IMR-90 (cell line): ENCODE measurements at regions not wholly inside any gene's neighbourhood (a gene's known extent, or its start where the extent isn't known, plus 50 kb on each side); places are given as distances from the start of the nearest gene placed in this dataset.
"Not testable (repeated sequence)": the region's sequence is repeated elsewhere in the genome, so short reads cannot be mapped to it uniquely, and the experiment has no call there.

Source experiments
- ATAC-seq: fragments of 200-7000 bp; cut with Tn5 transposase; 2 replicates; pipeline ENCODE4 v1.9.1; 2020; ENCODE audit warnings: low read depth, mild to moderate bottlenecking, moderate library complexity
- BruUV-seq: library from RNA; stranded (reverse); fragments of 400-500 nt; replicated peaks from 2 replicates; lab custom pipeline; 2021; lab: Mats Ljungman, UMichigan
- CTCF ChIA-PET: fragments of 300-600 bp; formaldehyde crosslinking; extraction: SDS; loops from one replicate; lab custom pipeline; 2021; ENCODE audit warnings: antibody characterized with exemption; lab: Yijun Ruan, JAX
- POLR2A ChIA-PET: fragments of 300-600 bp; sonication (Branson Sonifier 250); formaldehyde crosslinking; loops from one replicate; lab custom pipeline; 2022; ENCODE audit warnings: antibody characterized with exemption; ENCODE audit not compliant: unreplicated experiment; lab: Charles Lee
- DNase-seq: peaks from one replicate; pipeline ENCODE4 v3.0.0; 2013
- H2AFZ ChIP-seq: replicated peaks from 2 replicates; pipeline ENCODE3; 2013; ENCODE audit warnings: low read length, mild to moderate bottlenecking; ENCODE audit not compliant: poor library complexity
- H2AK5ac ChIP-seq: 2 replicates; pipeline ENCODE4 v1.6.1; 2013; ENCODE audit warnings: low read depth, low read length, inconsistent platforms
- H2AK9ac ChIP-seq: replicated peaks from 2 replicates; pipeline ENCODE3; 2013; ENCODE audit warnings: mild to moderate bottlenecking, low read depth, low read length, moderate library complexity; ENCODE audit not compliant: poor library complexity
- H2BK120ac ChIP-seq: 2 replicates; pipeline ENCODE4 v1.6.1; 2013; ENCODE audit warnings: low read depth, low read length, inconsistent platforms
- H2BK15ac ChIP-seq: 3 replicates; pipeline ENCODE4 v1.6.1; 2013; ENCODE audit warnings: low read depth, low read length, inconsistent platforms
- H2BK20ac ChIP-seq: 2 replicates; pipeline ENCODE4 v1.6.1; 2013; ENCODE audit warnings: low read depth, mild to moderate bottlenecking, inconsistent platforms, low read length, moderate library complexity
- H2BK5ac ChIP-seq: 2 replicates; pipeline ENCODE4 v1.6.1; 2013; ENCODE audit warnings: mild to moderate bottlenecking, low read depth, low read length, inconsistent platforms; ENCODE audit not compliant: poor library complexity, severe bottlenecking
- H3K14ac ChIP-seq: replicated peaks from 2 replicates; pipeline ENCODE4 v1.6.1; 2013; ENCODE audit warnings: low read depth, low read length, inconsistent platforms
- H3K18ac ChIP-seq: 2 replicates; pipeline ENCODE4 v1.6.1; 2013; ENCODE audit warnings: low read depth, low read length, control low read depth
- H3K23ac ChIP-seq: 2 replicates; pipeline ENCODE4 v1.6.1; 2013; ENCODE audit warnings: low read depth, low read length, inconsistent platforms
- H3K27ac ChIP-seq: 2 replicates; pipeline ENCODE4 v1.5.1; 2013; ENCODE audit warnings: mild to moderate bottlenecking, control low read depth, low read length; ENCODE audit not compliant: insufficient read depth
- H3K27me3 ChIP-seq: 2 replicates; pipeline ENCODE4 v1.6.1; 2013; ENCODE audit warnings: low read length; ENCODE audit not compliant: control insufficient read depth, insufficient read depth
- H3K36me3 ChIP-seq: 2 replicates; pipeline ENCODE4 v1.6.1; 2013; ENCODE audit warnings: low read length, mixed read lengths; ENCODE audit not compliant: control insufficient read depth, insufficient read depth
- H3K4ac ChIP-seq: 2 replicates; pipeline ENCODE4 v1.6.1; 2013; ENCODE audit warnings: low read depth, low read length, inconsistent platforms
- H3K4me1 ChIP-seq: 2 replicates; pipeline ENCODE4 v1.6.1; 2013; ENCODE audit warnings: low read length, mixed read lengths; ENCODE audit not compliant: control insufficient read depth, insufficient read depth
- H3K4me2 ChIP-seq: 2 replicates; pipeline ENCODE4 v1.6.1; 2013; ENCODE audit warnings: low read depth, mild to moderate bottlenecking, control low read depth, low read length, moderate library complexity
- H3K4me3 ChIP-seq: 2 replicates; pipeline ENCODE4 v1.5.1; 2013; ENCODE audit warnings: low read depth, mild to moderate bottlenecking, control low read depth, low read length, moderate library complexity; ENCODE audit not compliant: insufficient read depth
- H3K56ac ChIP-seq: 2 replicates; pipeline ENCODE4 v1.6.1; 2013; ENCODE audit warnings: low read length, inconsistent platforms; ENCODE audit not compliant: insufficient read depth; ENCODE audit errors: extremely low read depth
- H3K79me1 ChIP-seq, 2 experiments: 2 replicates each; pipeline ENCODE4 v1.6.1; 2013; ENCODE audit warnings: low read length in 2 of 2, inconsistent platforms in 1 of 2, low read depth in 1 of 2
- H3K9ac ChIP-seq: 2 replicates; pipeline ENCODE4 v1.6.1; 2013; ENCODE audit warnings: low read depth, low read length, control low read depth
- H3K9me1 ChIP-seq: 2 replicates; pipeline ENCODE4 v1.6.1; 2013; ENCODE audit warnings: low read length, inconsistent platforms; ENCODE audit not compliant: insufficient read depth
- H3K9me3 ChIP-seq: 2 replicates; pipeline ENCODE4 v1.6.1; 2013; ENCODE audit warnings: low read length; ENCODE audit not compliant: control insufficient read depth, insufficient read depth
- H4K20me1 ChIP-seq: 2 replicates; pipeline ENCODE4 v1.6.1; 2013; ENCODE audit warnings: low read length, inconsistent platforms; ENCODE audit not compliant: insufficient read depth
- H4K5ac ChIP-seq: 2 replicates; pipeline ENCODE4 v1.6.1; 2013; ENCODE audit warnings: mild to moderate bottlenecking, low read depth, low read length, control low read depth
- H4K8ac ChIP-seq, 2 experiments: 2 replicates each; pipeline ENCODE4 v1.6.1; 2013; ENCODE audit warnings: low read depth in 2 of 2, low read length in 2 of 2, control low read depth in 1 of 2, inconsistent platforms in 1 of 2
- H4K91ac ChIP-seq: 2 replicates; pipeline ENCODE4 v1.6.1; 2013; ENCODE audit warnings: low read depth, low read length, inconsistent platforms; ENCODE audit not compliant: insufficient read depth
- FOS ChIP-seq: fragments of 150-350 bp; IDR thresholded peaks from 2 replicates; pipeline ENCODE4 v1.6.1; 2016; ENCODE audit warnings: low read depth, low read length
- MAZ ChIP-seq: IDR thresholded peaks from 2 replicates; pipeline ENCODE4 v1.6.1; 2012; ENCODE audit warnings: low read depth, mild to moderate bottlenecking, low read length, improper control_type of control experiment, moderate library complexity, borderline replicate concordance
- POLR2A ChIP-seq: IDR thresholded peaks from 2 replicates; pipeline ENCODE4 v1.6.1; 2012; ENCODE audit warnings: mild to moderate bottlenecking, low read depth, low read length
- RAD21 ChIP-seq: IDR thresholded peaks from 2 replicates; pipeline ENCODE4 v1.6.1; 2012; ENCODE audit warnings: low read length, improper control_type of control experiment
- WGBS, 2 experiments: methylation state at CpG; one replicate each; pipeline versions ENCODE4 v1.1.5 to v1.1.7; 2013; ENCODE audit warnings: missing lambda C conversion rate in 2 of 2; ENCODE audit not compliant: insufficient read length in 1 of 2; ENCODE audit errors: extremely low coverage in 2 of 2; 5-methylcytosine and 5-hydroxymethylcytosine counted together
- dilution Hi-C: fragments of 300-500 bp; cut with HindIII; formaldehyde crosslinking; loops from one replicate; pipeline ENCODE4 v1.14.3; 2018; ENCODE audit warnings: low sequenced_read_pairs; ENCODE audit not compliant: unreplicated experiment
- in situ Hi-C: fragments of 300-500 bp; cut with MboI; formaldehyde crosslinking; loops from 3 replicates; pipeline ENCODE4 v1.14.3; 2019; ENCODE audit warnings: low sequenced_read_pairs, inconsistent platforms, mixed read lengths
- intact Hi-C: fragments of 100-400 bp; cut with micrococcal nuclease; formaldehyde crosslinking; loops from 2 replicates; pipeline ENCODE4 v1.10.0; 2022
- TF ChIP-seq, protein P1 (sequence below): fragments of 150-350 bp; IDR thresholded peaks from 2 replicates; pipeline ENCODE4 v1.6.1; 2017; ENCODE audit warnings: mild to moderate bottlenecking, antibody characterized with exemption, low read length, low read depth
- TF ChIP-seq, protein P2 (sequence below): fragments of 150-350 bp; IDR thresholded peaks from 2 replicates; pipeline ENCODE4 v1.6.1; 2016; ENCODE audit warnings: low read depth, mild to moderate bottlenecking, low read length, moderate library complexity, borderline replicate concordance

DNA sequence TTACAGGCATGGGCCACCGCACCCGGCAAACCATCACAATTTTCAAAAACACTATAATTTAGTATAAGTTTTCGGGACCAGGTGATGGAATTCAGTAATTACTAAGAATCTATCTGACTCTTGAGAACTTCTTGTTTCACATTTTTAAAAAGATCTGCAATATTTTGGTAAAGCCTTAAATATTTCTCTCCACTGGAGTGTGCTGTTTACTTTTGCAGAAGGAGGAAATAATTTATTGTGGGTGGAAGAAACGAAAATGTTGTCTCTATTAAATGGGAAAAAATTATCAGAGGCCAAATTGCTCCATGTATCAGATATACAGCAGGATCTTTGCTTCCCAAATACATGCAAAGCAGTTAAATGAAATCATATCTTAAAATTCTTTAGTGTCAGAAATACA is 566.8 kb upstream of the CYLC2 start:
- no peak for DNase-seq
- no peak overlapping the region for H3K4ac ChIP-seq
- TF ChIP-seq, protein P1, sequence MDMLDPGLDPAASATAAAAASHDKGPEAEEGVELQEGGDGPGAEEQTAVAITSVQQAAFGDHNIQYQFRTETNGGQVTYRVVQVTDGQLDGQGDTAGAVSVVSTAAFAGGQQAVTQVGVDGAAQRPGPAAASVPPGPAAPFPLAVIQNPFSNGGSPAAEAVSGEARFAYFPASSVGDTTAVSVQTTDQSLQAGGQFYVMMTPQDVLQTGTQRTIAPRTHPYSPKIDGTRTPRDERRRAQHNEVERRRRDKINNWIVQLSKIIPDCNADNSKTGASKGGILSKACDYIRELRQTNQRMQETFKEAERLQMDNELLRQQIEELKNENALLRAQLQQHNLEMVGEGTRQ = no peak
- TF ChIP-seq MAZ = no peak
- TF ChIP-seq, protein P2, sequence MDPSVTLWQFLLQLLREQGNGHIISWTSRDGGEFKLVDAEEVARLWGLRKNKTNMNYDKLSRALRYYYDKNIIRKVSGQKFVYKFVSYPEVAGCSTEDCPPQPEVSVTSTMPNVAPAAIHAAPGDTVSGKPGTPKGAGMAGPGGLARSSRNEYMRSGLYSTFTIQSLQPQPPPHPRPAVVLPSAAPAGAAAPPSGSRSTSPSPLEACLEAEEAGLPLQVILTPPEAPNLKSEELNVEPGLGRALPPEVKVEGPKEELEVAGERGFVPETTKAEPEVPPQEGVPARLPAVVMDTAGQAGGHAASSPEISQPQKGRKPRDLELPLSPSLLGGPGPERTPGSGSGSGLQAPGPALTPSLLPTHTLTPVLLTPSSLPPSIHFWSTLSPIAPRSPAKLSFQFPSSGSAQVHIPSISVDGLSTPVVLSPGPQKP = no peak
- TF ChIP-seq FOS = no peak
- no peak for TF ChIP-seq POLR2A
- no peak for TF ChIP-seq RAD21
- H4K8ac ChIP-seq = no peak overlapping the region
- no peaks in the 10 kb centered on the region for H3K9me1 ChIP-seq
- H3K36me3 ChIP-seq = no peaks in the 10 kb centered on the region
- no peak overlapping the region for H4K5ac ChIP-seq
- H3K23ac ChIP-seq = no peak overlapping the region
- no peaks in the 10 kb centered on the region for H3K79me1 ChIP-seq
- H3K9ac ChIP-seq = no peak overlapping the region
- no peak for ATAC-seq
- no peak overlapping the region for H3K27ac ChIP-seq
- no peak overlapping the region for H4K91ac ChIP-seq
- intact Hi-C loops (no loop called here), in situ Hi-C loops (no loop called here), dilution Hi-C loops (no loop called here)
- H3K27me3 ChIP-seq = no peaks in the 10 kb centered on the region
- no peak overlapping the region for H3K4me2 ChIP-seq
- no peak overlapping the region for H3K18ac ChIP-seq
- no peaks in the 10 kb centered on the region for H3K4me1 ChIP-seq
- no peak overlapping the region for H2AFZ ChIP-seq
- H3K4me3 ChIP-seq = no peak overlapping the region
- no peaks in the 10 kb centered on the region for H4K20me1 ChIP-seq
- no CpG with 5 or more reads among the region's 4 CpGs for WGBS, 2 experiments
- H2BK15ac ChIP-seq = no peak overlapping the region
- no peak overlapping the region for H2AK9ac ChIP-seq
- H2BK20ac ChIP-seq = no peak overlapping the region
- H3K9me3 ChIP-seq = peaks cover 5% of the 10 kb centered on the region
- no peak overlapping the region for H2BK120ac ChIP-seq
- H2BK5ac ChIP-seq = no peak overlapping the region
- no TSS peak for BruUV-seq
- H3K56ac ChIP-seq = no peak overlapping the region
- ChIA-PET POLR2A (no interaction called here), CTCF (no interaction called here)
- H3K14ac ChIP-seq = no peak overlapping the region
- no peak overlapping the region for H2AK5ac ChIP-seq

DNA sequence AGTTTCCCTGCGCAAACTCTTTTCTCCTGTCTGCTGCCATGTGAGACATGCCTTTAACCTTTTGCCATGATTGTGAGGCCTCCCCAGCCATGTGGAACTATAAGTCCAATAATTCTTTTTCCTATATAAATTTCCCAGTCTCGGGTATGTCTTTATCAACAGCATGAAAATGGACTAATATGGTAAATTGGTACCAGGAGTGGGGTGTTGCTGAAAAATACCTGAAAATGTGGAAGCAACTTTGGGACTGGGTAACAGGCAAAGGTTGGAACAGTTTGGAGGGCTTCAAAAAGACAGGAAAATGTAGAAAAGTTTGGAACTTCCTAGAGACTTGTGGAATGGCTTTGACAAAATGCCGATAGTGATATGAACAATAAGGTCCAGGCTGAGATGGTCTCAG is 578.9 kb upstream of the CYLC2 start:
- H3K4ac ChIP-seq, H2BK5ac ChIP-seq, ATAC-seq, BruUV-seq, dilution Hi-C loops, H2AFZ ChIP-seq, H2BK120ac ChIP-seq, H3K23ac ChIP-seq, H3K4me2 ChIP-seq, H3K36me3 ChIP-seq, H3K4me3 ChIP-seq, H3K4me1 ChIP-seq, H3K27me3 ChIP-seq, H3K9me1 ChIP-seq, H4K91ac ChIP-seq, DNase-seq, H2BK15ac ChIP-seq, H2AK5ac ChIP-seq, H4K20me1 ChIP-seq, H4K5ac ChIP-seq, H3K79me1 ChIP-seq, POLR2A ChIA-PET, H2AK9ac ChIP-seq, H3K18ac ChIP-seq, H3K56ac ChIP-seq, H3K27ac ChIP-seq, in situ Hi-C loops, intact Hi-C loops, H3K14ac ChIP-seq, CTCF ChIA-PET, H2BK20ac ChIP-seq, H4K8ac ChIP-seq, H3K9ac ChIP-seq: not testable (repeated sequence)
- no CpG with 5 or more reads among the region's 3 CpGs for WGBS, 2 experiments
- H3K9me3 ChIP-seq = peaks cover 15% of the 10 kb centered on the region
